ENCODE measurements at regions not wholly inside any gene's neighbourhood (a gene's known extent, or its start where the extent isn't known, plus 50 kb on each side); places are given as distances from the start of the nearest gene placed in this dataset.

DNA sequence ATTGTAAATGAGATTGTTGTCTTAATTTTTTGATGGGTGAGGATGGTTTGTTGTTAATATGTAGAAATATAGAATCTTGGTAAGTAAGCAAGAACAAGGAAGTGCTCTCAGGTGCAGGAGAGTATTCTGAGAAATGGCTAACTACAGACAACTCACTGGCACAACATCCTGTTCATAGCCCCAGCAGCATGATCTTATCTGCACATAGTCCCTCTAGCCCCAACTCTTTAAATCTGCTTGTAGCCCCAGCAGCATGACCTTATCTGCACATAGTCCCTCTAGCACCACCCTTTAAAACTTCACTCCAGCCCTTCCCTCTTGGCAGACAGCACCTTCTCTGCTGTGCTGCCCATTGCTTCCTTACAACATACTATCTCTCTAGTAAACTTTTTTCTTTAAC, 1957.1 kb upstream of the ADGRL3 start:
- no peak for TF ChIP-seq CTCF (IDR thresholded peaks at IDR 0.05; ENCODE audit: insufficient read depth, low read depth, low read length)
- POLR2A ChIA-PET = no interaction called here

DNA sequence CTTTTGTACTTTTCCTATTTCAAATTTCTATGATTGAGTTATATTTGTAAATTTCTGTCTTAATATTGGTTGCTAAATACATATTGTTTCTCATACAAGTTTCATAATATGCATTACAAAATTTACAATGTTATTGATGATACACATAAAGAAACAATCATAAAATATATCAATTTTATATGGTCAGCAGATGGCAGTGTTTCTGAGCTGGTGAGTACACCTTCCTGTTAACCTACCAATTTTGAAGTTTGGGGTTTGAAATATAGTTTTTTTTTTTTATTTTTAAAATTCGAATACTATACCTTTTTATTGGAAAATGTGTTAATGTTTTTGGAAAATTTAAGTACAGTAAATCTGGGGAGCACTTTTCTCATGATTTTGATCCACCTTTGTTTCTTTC, 1953.1 kb upstream of the ADGRL3 start:
- Histone ChIP-seq H3K4me3 (ENCODE audit: low read depth, low read length) (no peak overlapping the region), H3K27me3 (ENCODE audit: control insufficient read depth, insufficient read depth, low read length) (no peaks in the 10 kb centered on the region), H3K36me3 (ENCODE audit: control insufficient read depth, insufficient read depth, low read length) (no peaks in the 10 kb centered on the region)
- ChIA-PET CTCF (interaction anchor here (1.4 kb wide), 1 partner anchor 10 kb away, joined by 4 read pairs; no protein-coding TSS in a partner anchor), POLR2A (no interaction called here)
- DNase-seq (ENCODE audit: low read depth) = no peak
- no peak for TF ChIP-seq CTCF (IDR thresholded peaks at IDR 0.05; ENCODE audit: insufficient read depth, low read depth, low read length)

More for the DNA sequence above, 1957.1 kb upstream of the ADGRL3 start:
- Histone ChIP-seq H3K27me3 (ENCODE audit: control insufficient read depth, insufficient read depth, low read length) (no peaks in the 10 kb centered on the region), H3K4me3 (ENCODE audit: low read depth, low read length) (no peak overlapping the region), H3K36me3 (ENCODE audit: control insufficient read depth, insufficient read depth, low read length) (no peaks in the 10 kb centered on the region)
- CTCF ChIA-PET = no interaction called here
- no peak for DNase-seq (ENCODE audit: low read depth)

- H3K27me3 ChIP-seq (ENCODE audit: control insufficient read depth, insufficient read depth, low read length) = no peaks in the 10 kb centered on the region
- ChIA-PET CTCF (interaction anchor here (0.5 to 1.5 kb wide), 2 partner anchors 952 to 1152 kb away, joined by 5 to 6 read pairs; no protein-coding TSS in a partner anchor), POLR2A (no interaction called here)
- TF ChIP-seq CTCF (IDR thresholded peaks at IDR 0.05; ENCODE audit: insufficient read depth, low read depth, low read length) = no peak
- H3K36me3 ChIP-seq (ENCODE audit: control insufficient read depth, insufficient read depth, low read length) = no peaks in the 10 kb centered on the region
- no peak overlapping the region for H3K4me3 ChIP-seq (ENCODE audit: low read depth, low read length)
- DNase-seq (ENCODE audit: low read depth) = no peak
Observed at GRCh38 chr4:59248313-59248712, 1951.8 kb upstream of the ADGRL3 start.

DNA sequence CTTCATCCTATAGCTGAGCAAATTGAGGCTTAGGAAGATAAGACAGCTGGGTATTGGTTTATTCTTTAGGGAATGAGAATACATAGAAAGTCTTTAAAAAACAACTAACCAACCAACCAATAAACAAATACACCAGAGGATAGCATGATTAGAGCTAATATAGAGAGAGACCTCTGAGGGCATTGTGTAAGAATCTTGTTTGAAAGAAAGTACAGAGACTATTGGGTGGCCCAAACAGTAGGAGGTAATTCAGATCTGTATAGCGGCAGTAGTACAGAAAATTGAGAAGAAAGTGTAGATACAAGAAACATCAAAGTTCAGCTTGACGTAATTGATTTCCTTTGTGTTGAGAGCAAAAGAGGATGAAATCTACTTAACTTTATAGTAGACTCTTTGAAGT, 1951.0 kb upstream of the ADGRL3 start:
- CTCF ChIA-PET = interaction anchor here (1.5 kb wide), 1 partner anchor 952 kb away, joined by 5 read pairs; no protein-coding TSS in a partner anchor
- no peaks in the 10 kb centered on the region for H3K36me3 ChIP-seq (ENCODE audit: control insufficient read depth, insufficient read depth, low read length)
- no peak for DNase-seq (ENCODE audit: low read depth)
- H3K4me3 ChIP-seq (ENCODE audit: low read depth, low read length) = no peak overlapping the region
- H3K27me3 ChIP-seq (ENCODE audit: control insufficient read depth, insufficient read depth, low read length) = no peaks in the 10 kb centered on the region
- POLR2A ChIA-PET = no interaction called here
- no peak for TF ChIP-seq CTCF (IDR thresholded peaks at IDR 0.05; ENCODE audit: insufficient read depth, low read depth, low read length)

DNA sequence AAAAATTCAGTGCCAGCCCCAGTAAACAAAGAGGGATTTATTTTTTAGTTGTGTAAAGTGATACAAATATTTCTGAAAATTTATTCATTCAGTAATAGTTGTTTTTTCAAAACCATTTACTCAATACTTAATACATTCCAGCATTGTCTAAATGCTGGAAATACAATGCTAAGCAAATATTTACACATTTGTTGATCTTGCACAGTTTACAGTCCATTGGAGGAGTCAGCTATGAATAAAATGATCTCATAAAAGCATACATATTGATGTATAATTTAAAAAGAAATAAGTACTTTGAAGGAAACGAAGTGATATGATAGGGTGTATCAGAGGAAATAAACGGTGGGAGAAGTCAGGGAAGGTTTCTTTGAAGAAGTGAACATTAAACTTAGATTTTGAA, 1942.1 kb upstream of the ADGRL3 start:
- H3K36me3 ChIP-seq (ENCODE audit: control insufficient read depth, insufficient read depth, low read length) = no peaks in the 10 kb centered on the region
- H3K27me3 ChIP-seq (ENCODE audit: control insufficient read depth, insufficient read depth, low read length) = no peaks in the 10 kb centered on the region
- no peak overlapping the region for H3K4me3 ChIP-seq (ENCODE audit: low read depth, low read length)
- CTCF ChIA-PET = no interaction called here
- TF ChIP-seq CTCF (IDR thresholded peaks at IDR 0.05; ENCODE audit: insufficient read depth, low read depth, low read length) = no peak
- no peak for DNase-seq (ENCODE audit: low read depth)
- POLR2A ChIA-PET = no interaction called here
